ENCODE measurements at regions not wholly inside any gene's neighbourhood (a gene's known extent, or its start where the extent isn't known, plus 50 kb on each side); places are given as distances from the start of the nearest gene placed in this dataset.

DNA sequence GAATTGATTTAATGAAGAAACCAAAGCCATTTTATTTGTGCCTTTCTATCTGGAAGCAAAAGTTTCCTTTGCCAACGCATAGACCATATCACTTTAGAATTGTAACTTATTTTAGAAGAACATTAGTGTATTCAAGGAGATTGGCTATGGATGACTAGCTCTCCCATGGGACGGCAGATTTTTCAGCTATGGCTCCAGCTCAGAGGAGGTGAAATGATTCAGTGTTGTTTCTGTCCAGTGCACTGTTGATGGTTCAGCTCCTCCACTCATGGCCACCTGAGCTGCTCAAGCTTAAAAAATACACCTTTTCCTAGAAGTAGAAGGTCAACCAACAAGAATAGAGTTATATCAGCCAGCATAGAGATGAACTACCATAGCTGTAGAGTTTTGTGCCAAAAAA, 1597.5 kb upstream of the PIK3C3 start (continued):
- TF ChIP-seq, protein P1, sequence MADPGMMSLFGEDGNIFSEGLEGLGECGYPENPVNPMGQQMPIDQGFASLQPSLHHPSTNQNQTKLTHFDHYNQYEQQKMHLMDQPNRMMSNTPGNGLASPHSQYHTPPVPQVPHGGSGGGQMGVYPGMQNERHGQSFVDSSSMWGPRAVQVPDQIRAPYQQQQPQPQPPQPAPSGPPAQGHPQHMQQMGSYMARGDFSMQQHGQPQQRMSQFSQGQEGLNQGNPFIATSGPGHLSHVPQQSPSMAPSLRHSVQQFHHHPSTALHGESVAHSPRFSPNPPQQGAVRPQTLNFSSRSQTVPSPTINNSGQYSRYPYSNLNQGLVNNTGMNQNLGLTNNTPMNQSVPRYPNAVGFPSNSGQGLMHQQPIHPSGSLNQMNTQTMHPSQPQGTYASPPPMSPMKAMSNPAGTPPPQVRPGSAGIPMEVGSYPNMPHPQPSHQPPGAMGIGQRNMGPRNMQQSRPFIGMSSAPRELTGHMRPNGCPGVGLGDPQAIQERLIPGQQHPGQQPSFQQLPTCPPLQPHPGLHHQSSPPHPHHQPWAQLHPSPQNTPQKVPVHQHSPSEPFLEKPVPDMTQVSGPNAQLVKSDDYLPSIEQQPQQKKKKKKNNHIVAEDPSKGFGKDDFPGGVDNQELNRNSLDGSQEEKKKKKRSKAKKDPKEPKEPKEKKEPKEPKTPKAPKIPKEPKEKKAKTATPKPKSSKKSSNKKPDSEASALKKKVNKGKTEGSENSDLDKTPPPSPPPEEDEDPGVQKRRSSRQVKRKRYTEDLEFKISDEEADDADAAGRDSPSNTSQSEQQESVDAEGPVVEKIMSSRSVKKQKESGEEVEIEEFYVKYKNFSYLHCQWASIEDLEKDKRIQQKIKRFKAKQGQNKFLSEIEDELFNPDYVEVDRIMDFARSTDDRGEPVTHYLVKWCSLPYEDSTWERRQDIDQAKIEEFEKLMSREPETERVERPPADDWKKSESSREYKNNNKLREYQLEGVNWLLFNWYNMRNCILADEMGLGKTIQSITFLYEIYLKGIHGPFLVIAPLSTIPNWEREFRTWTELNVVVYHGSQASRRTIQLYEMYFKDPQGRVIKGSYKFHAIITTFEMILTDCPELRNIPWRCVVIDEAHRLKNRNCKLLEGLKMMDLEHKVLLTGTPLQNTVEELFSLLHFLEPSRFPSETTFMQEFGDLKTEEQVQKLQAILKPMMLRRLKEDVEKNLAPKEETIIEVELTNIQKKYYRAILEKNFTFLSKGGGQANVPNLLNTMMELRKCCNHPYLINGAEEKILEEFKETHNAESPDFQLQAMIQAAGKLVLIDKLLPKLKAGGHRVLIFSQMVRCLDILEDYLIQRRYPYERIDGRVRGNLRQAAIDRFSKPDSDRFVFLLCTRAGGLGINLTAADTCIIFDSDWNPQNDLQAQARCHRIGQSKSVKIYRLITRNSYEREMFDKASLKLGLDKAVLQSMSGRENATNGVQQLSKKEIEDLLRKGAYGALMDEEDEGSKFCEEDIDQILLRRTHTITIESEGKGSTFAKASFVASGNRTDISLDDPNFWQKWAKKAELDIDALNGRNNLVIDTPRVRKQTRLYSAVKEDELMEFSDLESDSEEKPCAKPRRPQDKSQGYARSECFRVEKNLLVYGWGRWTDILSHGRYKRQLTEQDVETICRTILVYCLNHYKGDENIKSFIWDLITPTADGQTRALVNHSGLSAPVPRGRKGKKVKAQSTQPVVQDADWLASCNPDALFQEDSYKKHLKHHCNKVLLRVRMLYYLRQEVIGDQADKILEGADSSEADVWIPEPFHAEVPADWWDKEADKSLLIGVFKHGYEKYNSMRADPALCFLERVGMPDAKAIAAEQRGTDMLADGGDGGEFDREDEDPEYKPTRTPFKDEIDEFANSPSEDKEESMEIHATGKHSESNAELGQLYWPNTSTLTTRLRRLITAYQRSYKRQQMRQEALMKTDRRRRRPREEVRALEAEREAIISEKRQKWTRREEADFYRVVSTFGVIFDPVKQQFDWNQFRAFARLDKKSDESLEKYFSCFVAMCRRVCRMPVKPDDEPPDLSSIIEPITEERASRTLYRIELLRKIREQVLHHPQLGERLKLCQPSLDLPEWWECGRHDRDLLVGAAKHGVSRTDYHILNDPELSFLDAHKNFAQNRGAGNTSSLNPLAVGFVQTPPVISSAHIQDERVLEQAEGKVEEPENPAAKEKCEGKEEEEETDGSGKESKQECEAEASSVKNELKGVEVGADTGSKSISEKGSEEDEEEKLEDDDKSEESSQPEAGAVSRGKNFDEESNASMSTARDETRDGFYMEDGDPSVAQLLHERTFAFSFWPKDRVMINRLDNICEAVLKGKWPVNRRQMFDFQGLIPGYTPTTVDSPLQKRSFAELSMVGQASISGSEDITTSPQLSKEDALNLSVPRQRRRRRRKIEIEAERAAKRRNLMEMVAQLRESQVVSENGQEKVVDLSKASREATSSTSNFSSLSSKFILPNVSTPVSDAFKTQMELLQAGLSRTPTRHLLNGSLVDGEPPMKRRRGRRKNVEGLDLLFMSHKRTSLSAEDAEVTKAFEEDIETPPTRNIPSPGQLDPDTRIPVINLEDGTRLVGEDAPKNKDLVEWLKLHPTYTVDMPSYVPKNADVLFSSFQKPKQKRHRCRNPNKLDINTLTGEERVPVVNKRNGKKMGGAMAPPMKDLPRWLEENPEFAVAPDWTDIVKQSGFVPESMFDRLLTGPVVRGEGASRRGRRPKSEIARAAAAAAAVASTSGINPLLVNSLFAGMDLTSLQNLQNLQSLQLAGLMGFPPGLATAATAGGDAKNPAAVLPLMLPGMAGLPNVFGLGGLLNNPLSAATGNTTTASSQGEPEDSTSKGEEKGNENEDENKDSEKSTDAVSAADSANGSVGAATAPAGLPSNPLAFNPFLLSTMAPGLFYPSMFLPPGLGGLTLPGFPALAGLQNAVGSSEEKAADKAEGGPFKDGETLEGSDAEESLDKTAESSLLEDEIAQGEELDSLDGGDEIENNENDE (IDR thresholded peaks at IDR 0.05; ENCODE audit: insufficient replicate concordance, low read length), result no peak
- no peak for TF ChIP-seq YY1 (IDR thresholded peaks at IDR 0.05; ENCODE audit: low read depth, low read length)
- TF ChIP-seq TEAD4 (IDR thresholded peaks at IDR 0.05; ENCODE audit: low read depth, low read length), result no peak
- TF ChIP-seq ZNF274 (IDR thresholded peaks at IDR 0.05; ENCODE audit: borderline replicate concordance, extremely low read depth, low read length), result no peak
- no peak for TF ChIP-seq FOSL1 (IDR thresholded peaks at IDR 0.05; ENCODE audit: insufficient read depth, low read depth, low read length)
- TF ChIP-seq CEBPB (IDR thresholded peaks at IDR 0.05; ENCODE audit: low read depth, low read length), result no peak
- TF ChIP-seq SP1 (IDR thresholded peaks at IDR 0.05; ENCODE audit: low read depth, low read length), result no peak
- TF ChIP-seq RBBP5 (IDR thresholded peaks at IDR 0.05; ENCODE audit: borderline replicate concordance, low read depth, low read length), result no peak
- TF ChIP-seq TBP (IDR thresholded peaks at IDR 0.05; ENCODE audit: low read depth, low read length), result no peak
- TF ChIP-seq POLR2AphosphoS5 (IDR thresholded peaks at IDR 0.05; ENCODE audit: low read depth, low read length), result no peak
- TF ChIP-seq SP2 (IDR thresholded peaks at IDR 0.05; ENCODE audit: low read length), result no peak
- TF ChIP-seq ASH2L (IDR thresholded peaks at IDR 0.05; ENCODE audit: low read length), result no peak
- TF ChIP-seq EP300 (IDR thresholded peaks at IDR 0.05; ENCODE audit: borderline replicate concordance in 1 of 2, low read depth in 2 of 2, low read length in 2 of 2), result no peak

All from H1 (cell line).